HG02852 (cell line): ENCODE measurements at regions not wholly inside any gene's neighbourhood (a gene's known extent, or its start where the extent isn't known, plus 50 kb on each side); places are given as distances from the start of the nearest gene placed in this dataset.
"Not testable (repeated sequence)": the region's sequence is repeated elsewhere in the genome, so short reads cannot be mapped to it uniquely, and the experiment has no call there.

Experiments used
- ATAC-seq: cut with Tn5 transposase; IDR thresholded peaks from one replicate; pipeline ENCODE4 v1.9.1; 2021; ENCODE audit warnings: mild to moderate bottlenecking, moderate library complexity; ENCODE audit not compliant: unreplicated experiment

- ATAC-seq: no peak
These were observed 127.3 kb upstream of the PLD5 start for GRCh38 chr1:242651817-242652216.

- no peak for ATAC-seq
These were observed 117.0 kb upstream of the PLD5 start for GRCh38 chr1:242641461-242641860.

- ATAC-seq: no peak
These were observed 114.6 kb upstream of the PLD5 start for GRCh38 chr1:242639104-242639503.

GRCh38 chr1:242634732-242635131 is 110.2 kb upstream of the PLD5 start:
- no peak for ATAC-seq

- no peak for ATAC-seq
These were observed 104.9 kb upstream of the PLD5 start for GRCh38 chr1:242629396-242629795.

GRCh38 chr1:242623756-242624155 is 99.3 kb upstream of the PLD5 start:
- no peak for ATAC-seq

GRCh38 chr1:242623119-242623518 is 98.6 kb upstream of the PLD5 start:
- no peak for ATAC-seq

- no peak for ATAC-seq
These were observed 88.8 kb upstream of the PLD5 start for GRCh38 chr1:242613266-242613815.

- ATAC-seq: no peak
These were observed 85.7 kb upstream of the PLD5 start for GRCh38 chr1:242610209-242610608.

GRCh38 chr1:242605521-242605920 is 81.0 kb upstream of the PLD5 start:
- no peak for ATAC-seq

- ATAC-seq: no peak
These were observed 77.5 kb upstream of the PLD5 start for GRCh38 chr1:242602001-242602400.

GRCh38 chr1:242593756-242594155 is 69.3 kb upstream of the PLD5 start:
- not testable (repeated sequence) for ATAC-seq

GRCh38 chr1:242586360-242586680 is 61.8 kb upstream of the PLD5 start:
- ATAC-seq: no peak

GRCh38 chr1:242585616-242586359 is 61.3 kb upstream of the PLD5 start:
- ATAC-seq: no peak

- ATAC-seq: no peak
These were observed 58.2 kb upstream of the PLD5 start for GRCh38 chr1:242582669-242583068.

- ATAC-seq: no peak
These were observed 55.2 kb upstream of the PLD5 start for GRCh38 chr1:242579528-242580235.
